Osteoblast (primary cell): ENCODE measurements at regions not wholly inside any gene's neighbourhood (a gene's known extent, or its start where the extent isn't known, plus 50 kb on each side); places are given as distances from the start of the nearest gene placed in this dataset.

ENCODE experiments used
- DNase-seq: peaks from one replicate; pipeline ENCODE4 v3.0.0; 2011; ENCODE audit warnings: low spot score, mixed read lengths; ENCODE audit not compliant: insufficient read length; ENCODE audit errors: missing footprints
- H2AFZ ChIP-seq: 2 replicates; pipeline ENCODE4 v1.6.0; 2011; ENCODE audit warnings: mild to moderate bottlenecking, low read length
- H3K27ac ChIP-seq: 2 replicates; pipeline ENCODE4 v1.5.1; 2011; ENCODE audit warnings: mild to moderate bottlenecking, low read depth, low read length, moderate library complexity
- H3K27me3 ChIP-seq: 2 replicates; pipeline ENCODE4 v1.6.0; 2012; ENCODE audit warnings: mild to moderate bottlenecking, control low read depth, inconsistent platforms, low read length, moderate library complexity; ENCODE audit not compliant: insufficient read depth
- H3K36me3 ChIP-seq: 2 replicates; pipeline ENCODE4 v1.5.1; 2011; ENCODE audit warnings: mild to moderate bottlenecking, low read length, control low read depth, moderate library complexity; ENCODE audit not compliant: insufficient read depth
- H3K4me1 ChIP-seq: 2 replicates; pipeline ENCODE4 v1.5.1; 2011; ENCODE audit warnings: mild to moderate bottlenecking, low read length, control low read depth, moderate library complexity; ENCODE audit not compliant: insufficient read depth
- H3K4me2 ChIP-seq: 2 replicates; pipeline ENCODE4 v1.6.0; 2011; ENCODE audit warnings: mild to moderate bottlenecking, low read length; ENCODE audit not compliant: insufficient read depth
- H3K4me3 ChIP-seq: fragments of 200-600 bp; sonication (generic); 3 replicates; pipeline ENCODE4 v1.5.1; 2012; ENCODE audit warnings: mild to moderate bottlenecking, low read length, inconsistent platforms; ENCODE audit not compliant: insufficient read depth
- H3K79me2 ChIP-seq: 2 replicates; pipeline ENCODE4 v1.6.0; 2012; ENCODE audit warnings: mild to moderate bottlenecking, low read length, control low read depth, inconsistent platforms; ENCODE audit not compliant: insufficient read depth
- H3K9me3 ChIP-seq: 2 replicates; pipeline ENCODE4 v1.5.1; 2011; ENCODE audit warnings: low read depth, low read length, control low read depth
- H4K20me1 ChIP-seq: 2 replicates; pipeline ENCODE4 v1.6.0; 2012; ENCODE audit warnings: mild to moderate bottlenecking, low read length, control low read depth; ENCODE audit not compliant: insufficient read depth
- CTCF ChIP-seq: IDR thresholded peaks from 2 replicates; pipeline ENCODE4 v1.5.1; 2011; ENCODE audit warnings: mild to moderate bottlenecking, low read depth, low read length, moderate library complexity; ENCODE audit errors: extremely low read depth

- Histone ChIP-seq H3K4me2 (no peak overlapping the region), H3K4me3 (no peak overlapping the region), H3K4me1 (no peaks in the 10 kb centered on the region), H3K36me3 (no peaks in the 10 kb centered on the region), H3K79me2 (no peaks in the 10 kb centered on the region), H3K27ac (no peak overlapping the region), H4K20me1 (no peaks in the 10 kb centered on the region), H2AFZ (no peak overlapping the region), H3K9me3 (no peaks in the 10 kb centered on the region), H3K27me3 (no peaks in the 10 kb centered on the region)
- no peak for TF ChIP-seq CTCF
- DNase-seq: no peak
Observed at GRCh38 chr3:84742915-84743425, 215.8 kb upstream of the CADM2 start.

- no peak for TF ChIP-seq CTCF
Observed at GRCh38 chr3:84744130-84744529, 214.7 kb upstream of the CADM2 start.

GRCh38 chr3:84755860-84756259, 202.9 kb upstream of the CADM2 start:
- TF ChIP-seq CTCF: no peak
- Histone ChIP-seq H3K4me1 (no peaks in the 10 kb centered on the region), H2AFZ (no peak overlapping the region), H3K36me3 (no peaks in the 10 kb centered on the region), H3K4me2 (no peak overlapping the region), H4K20me1 (no peaks in the 10 kb centered on the region), H3K27me3 (no peaks in the 10 kb centered on the region), H3K9me3 (peaks cover 3% of the 10 kb centered on the region), H3K4me3 (no peak overlapping the region), H3K79me2 (no peaks in the 10 kb centered on the region), H3K27ac (no peak overlapping the region)
- no peak for DNase-seq

More at GRCh38 chr3:84744130-84744529, 214.7 kb upstream of the CADM2 start:
- H4K20me1 ChIP-seq: no peaks in the 10 kb centered on the region
- no peaks in the 10 kb centered on the region for H3K4me1 ChIP-seq
- H3K79me2 ChIP-seq: no peaks in the 10 kb centered on the region
- no peaks in the 10 kb centered on the region for H3K36me3 ChIP-seq
- no peak overlapping the region for H2AFZ ChIP-seq
- no peak overlapping the region for H3K4me3 ChIP-seq
- no peak for DNase-seq
- H3K27ac ChIP-seq: no peak overlapping the region
- H3K27me3 ChIP-seq: no peaks in the 10 kb centered on the region
- H3K9me3 ChIP-seq: no peaks in the 10 kb centered on the region
- H3K4me2 ChIP-seq: no peak overlapping the region

GRCh38 chr3:84759361-84759760, 199.4 kb upstream of the CADM2 start:
- Histone ChIP-seq H3K27ac (no peak overlapping the region), H3K79me2 (no peaks in the 10 kb centered on the region), H3K4me2 (no peak overlapping the region), H3K4me1 (no peaks in the 10 kb centered on the region), H2AFZ (no peak overlapping the region), H4K20me1 (no peaks in the 10 kb centered on the region), H3K4me3 (no peak overlapping the region), H3K36me3 (no peaks in the 10 kb centered on the region), H3K9me3 (peaks cover 3% of the 10 kb centered on the region), H3K27me3 (no peaks in the 10 kb centered on the region)
- TF ChIP-seq CTCF: no peak
- DNase-seq: no peak
